Skeletal muscle tissue (tissue), 3 donors: ENCODE measurements at regions not wholly inside any gene's neighbourhood (a gene's known extent, or its start where the extent isn't known, plus 50 kb on each side); places are given as distances from the start of the nearest gene placed in this dataset.

ENCODE experiments used
- H3K27ac ChIP-seq: one replicate; pipeline ENCODE4 v1.7.0; 2013; ENCODE audit warnings: mild to moderate bottlenecking, low read depth, low read length, inconsistent platforms
- H3K27me3 ChIP-seq, 3 donors: one replicate each; pipeline ENCODE4 v1.7.0; 2013; ENCODE audit warnings: low read length in 3 of 3; ENCODE audit not compliant: control insufficient read depth in 3 of 3, insufficient read depth in 3 of 3
- H3K36me3 ChIP-seq, 3 donors: one replicate each; pipeline ENCODE4 v1.7.0; 2013; ENCODE audit warnings: low read length in 3 of 3; ENCODE audit not compliant: control insufficient read depth in 3 of 3, insufficient read depth in 3 of 3
- H3K4me1 ChIP-seq, 3 donors: one replicate each; pipeline ENCODE4 v1.7.0; 2013; ENCODE audit warnings: low read length in 3 of 3, mild to moderate bottlenecking in 3 of 3; ENCODE audit not compliant: control insufficient read depth in 3 of 3, insufficient read depth in 3 of 3
- H3K4me3 ChIP-seq, 3 donors: one replicate each; pipeline ENCODE4 v1.7.0; 2013; ENCODE audit warnings: low read length in 3 of 3
- H3K9ac ChIP-seq, 3 donors: one replicate each; pipeline ENCODE4 v1.7.0; 2013; ENCODE audit warnings: low read length in 3 of 3, mild to moderate bottlenecking in 3 of 3, moderate library complexity in 2 of 3, low read depth in 1 of 3
- H3K9me3 ChIP-seq, 3 donors: one replicate each; pipeline ENCODE4 v1.7.0; 2013; ENCODE audit warnings: low read length in 3 of 3; ENCODE audit not compliant: control insufficient read depth in 3 of 3
- donor health status: Osteomylitis.

- Histone ChIP-seq H3K4me3 (no peak overlapping the region), H3K27ac (no peak overlapping the region), H3K27me3 (no peaks in the 10 kb centered on the region), H3K9me3 (no peaks in the 10 kb centered on the region), H3K36me3 (no peaks in the 10 kb centered on the region), H3K9ac (no peak overlapping the region), H3K4me1 (peaks cover 0 to 4% (median 0%) of the 10 kb centered on the region in 3 donors)
Measured at GRCh38 chr2:226584518-226585055, 215.0 kb downstream of the IRS1 start.

- Histone ChIP-seq H3K4me3 (no peak overlapping the region), H3K27ac (no peak overlapping the region), H3K27me3 (no peaks in the 10 kb centered on the region), H3K4me1 (peaks cover 0 to 6% (median 2%) of the 10 kb centered on the region in 3 donors), H3K9me3 (no peaks in the 10 kb centered on the region), H3K36me3 (no peaks in the 10 kb centered on the region), H3K9ac (no peak overlapping the region)
Measured at GRCh38 chr2:226583715-226584114, 215.9 kb downstream of the IRS1 start.

- Histone ChIP-seq H3K27me3 (no peaks in the 10 kb centered on the region), H3K36me3 (no peaks in the 10 kb centered on the region), H3K9me3 (no peaks in the 10 kb centered on the region), H3K4me3 (no peak overlapping the region), H3K27ac (no peak overlapping the region), H3K9ac (no peak overlapping the region), H3K4me1 (peaks cover 0 to 7% (median 2%) of the 10 kb centered on the region in 3 donors)
Measured at GRCh38 chr2:226581661-226582060, 218.0 kb downstream of the IRS1 start.

- H3K36me3 ChIP-seq, result no peaks in the 10 kb centered on the region
- H3K4me3 ChIP-seq, result no peak overlapping the region
- no peak overlapping the region for H3K27ac ChIP-seq
- H3K4me1 ChIP-seq, result peaks cover 0 to 7% (median 2%) of the 10 kb centered on the region in 3 donors
- H3K9me3 ChIP-seq, result no peaks in the 10 kb centered on the region
- no peaks in the 10 kb centered on the region for H3K27me3 ChIP-seq
- no peak overlapping the region for H3K9ac ChIP-seq
Measured at GRCh38 chr2:226581004-226581403, 218.6 kb downstream of the IRS1 start.

- Histone ChIP-seq H3K9ac (no peak overlapping the region), H3K27me3 (no peaks in the 10 kb centered on the region), H3K36me3 (no peaks in the 10 kb centered on the region), H3K9me3 (no peaks in the 10 kb centered on the region), H3K4me3 (no peak overlapping the region), H3K27ac (no peak overlapping the region), H3K4me1 (peaks cover 0 to 7% (median 6%) of the 10 kb centered on the region in 3 donors)
Measured at GRCh38 chr2:226580403-226580802, 219.2 kb downstream of the IRS1 start.

GRCh38 chr2:226579519-226579918, 220.1 kb downstream of the IRS1 start:
- peaks cover 0 to 7% (median 6%) of the 10 kb centered on the region in 3 donors for H3K4me1 ChIP-seq
- H3K27ac ChIP-seq, result no peak overlapping the region
- no peak overlapping the region for H3K4me3 ChIP-seq

GRCh38 chr2:226578879-226579278, 220.7 kb downstream of the IRS1 start:
- Histone ChIP-seq H3K9ac (no peak overlapping the region), H3K36me3 (no peaks in the 10 kb centered on the region), H3K4me1 (peaks cover 0 to 7% (median 6%) of the 10 kb centered on the region in 3 donors), H3K4me3 (no peak overlapping the region), H3K27me3 (no peaks in the 10 kb centered on the region), H3K9me3 (no peaks in the 10 kb centered on the region), H3K27ac (no peak overlapping the region)

More at GRCh38 chr2:226579519-226579918, 220.1 kb downstream of the IRS1 start:
- H3K36me3 ChIP-seq, result no peaks in the 10 kb centered on the region
- H3K9me3 ChIP-seq, result no peaks in the 10 kb centered on the region
- H3K9ac ChIP-seq, result no peak overlapping the region
- H3K27me3 ChIP-seq, result no peaks in the 10 kb centered on the region

GRCh38 chr2:226578373-226578772, 221.2 kb downstream of the IRS1 start:
- no peaks in the 10 kb centered on the region for H3K27me3 ChIP-seq
- peaks cover 0 to 6% (median 5%) of the 10 kb centered on the region in 3 donors for H3K4me1 ChIP-seq
- no peak overlapping the region for H3K27ac ChIP-seq
- H3K9ac ChIP-seq, result no peak overlapping the region
- H3K4me3 ChIP-seq, result no peak overlapping the region
- H3K36me3 ChIP-seq, result no peaks in the 10 kb centered on the region
- no peaks in the 10 kb centered on the region for H3K9me3 ChIP-seq

GRCh38 chr2:226575928-226576327, 223.7 kb downstream of the IRS1 start:
- no peaks in the 10 kb centered on the region for H3K36me3 ChIP-seq
- peaks cover 0 to 6% (median 3%) of the 10 kb centered on the region in 3 donors for H3K4me1 ChIP-seq
- no peak overlapping the region for H3K4me3 ChIP-seq
- no peak overlapping the region for H3K27ac ChIP-seq
- H3K9ac ChIP-seq, result no peak overlapping the region
- H3K9me3 ChIP-seq, result no peaks in the 10 kb centered on the region
- H3K27me3 ChIP-seq, result no peaks in the 10 kb centered on the region

DNA sequence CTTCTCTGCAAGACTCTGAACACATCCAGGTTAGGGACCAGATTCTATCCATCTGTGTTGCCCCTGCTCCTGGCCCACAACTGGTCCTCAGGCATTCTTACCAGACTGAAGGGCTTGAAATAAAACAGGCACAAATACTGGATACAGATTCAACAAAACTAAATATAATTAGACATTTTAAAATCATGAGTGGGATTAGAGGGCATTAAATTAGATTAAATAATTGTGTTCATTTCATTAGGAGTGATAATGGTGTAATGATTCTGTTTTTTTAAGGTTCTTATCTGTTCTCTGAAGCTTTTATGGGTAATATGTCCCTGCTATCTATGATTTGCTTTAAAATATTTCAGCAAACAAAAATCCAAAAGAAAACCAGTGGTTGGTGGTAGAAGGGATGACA, 226.5 kb downstream of the IRS1 start:
- no peak overlapping the region for H3K9ac ChIP-seq

More for the DNA sequence above, 226.5 kb downstream of the IRS1 start:
- Histone ChIP-seq H3K9me3 (no peaks in the 10 kb centered on the region), H3K36me3 (no peaks in the 10 kb centered on the region), H3K27me3 (no peaks in the 10 kb centered on the region), H3K4me3 (no peak overlapping the region), H3K4me1 (peaks cover 0 to 4% (median 0%) of the 10 kb centered on the region in 3 donors), H3K27ac (no peak overlapping the region)
